AG04449 (cell line): ENCODE measurements at regions not wholly inside any gene's neighbourhood (a gene's known extent, or its start where the extent isn't known, plus 50 kb on each side); places are given as distances from the start of the nearest gene placed in this dataset.

Source experiments
- CTCF ChIA-PET: fragments of 350-600 bp; formaldehyde crosslinking; extraction: SDS; loops from one replicate; lab custom pipeline; 2021; ENCODE audit warnings: antibody characterized with exemption; lab: Yijun Ruan, JAX
- POLR2A ChIA-PET: fragments of 400-600, 350-600 bp; formaldehyde crosslinking; extraction: SDS; loops from one replicate; lab custom pipeline; 2020; ENCODE audit warnings: antibody characterized with exemption, inconsistent platforms; lab: Yijun Ruan, JAX
- DNase-seq: peaks from one replicate; pipeline ENCODE4 v3.0.0-alpha.2; 2010; ENCODE audit warnings: low read depth, low spot score
- H3K4me3 ChIP-seq: 2 replicates; pipeline ENCODE4 v1.5.1; 2011; ENCODE audit warnings: low read depth, mild to moderate bottlenecking, control low read depth, low read length
- CTCF ChIP-seq: IDR thresholded peaks from one replicate; pipeline ENCODE4 v1.5.1; 2011; ENCODE audit warnings: mild to moderate bottlenecking, moderate library complexity, low read length, control low read depth, inconsistent platforms; ENCODE audit not compliant: insufficient read depth; ENCODE audit errors: missing control alignments

DNA sequence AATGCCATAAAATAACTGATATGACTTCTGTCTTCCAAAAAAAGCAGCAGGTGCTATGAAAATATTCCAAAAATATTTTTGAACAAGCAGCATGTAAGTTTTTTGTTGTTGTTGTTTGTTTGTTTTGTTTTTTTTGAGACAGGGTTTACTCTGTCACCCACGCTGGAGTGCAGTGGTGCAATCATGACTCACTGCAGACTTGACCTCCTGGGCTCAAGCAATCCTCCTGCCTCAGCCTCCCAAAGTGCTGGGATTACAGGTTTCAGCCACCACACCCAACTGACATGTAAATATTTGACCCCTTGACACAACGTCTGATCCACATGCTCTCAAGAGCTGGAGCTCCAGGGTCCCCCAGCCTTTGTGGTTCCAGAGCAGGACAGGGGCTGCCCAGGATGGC is 98.4 kb downstream of the LITAF start:
- no peak for DNase-seq
- ChIA-PET CTCF (interaction anchor here (1.5 kb wide), 1 partner anchor 153 kb away, joined by 3 read pairs; no protein-coding TSS in a partner anchor), POLR2A (no interaction called here)
- H3K4me3 ChIP-seq: no peak overlapping the region
- TF ChIP-seq CTCF: no peak

DNA sequence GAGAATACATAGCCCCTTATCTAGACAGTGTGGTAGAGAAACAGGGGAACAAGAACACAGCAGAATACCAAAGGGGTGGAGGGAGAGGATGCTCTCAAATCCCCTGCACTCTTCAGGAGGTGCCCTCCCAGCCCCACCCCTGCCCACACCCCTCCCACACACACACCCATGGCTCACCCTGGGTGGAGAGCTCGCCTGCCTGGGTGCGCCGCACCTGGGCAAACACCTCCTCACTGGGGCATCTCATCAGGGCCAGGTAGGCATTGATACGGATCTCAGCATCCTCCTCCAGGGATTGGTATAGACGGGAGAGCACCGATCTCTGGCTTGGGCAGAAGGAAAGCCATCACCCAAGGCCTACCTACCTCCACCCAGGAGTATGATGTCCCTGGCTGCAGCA is 95.2 kb downstream of the LITAF start:
- H3K4me3 ChIP-seq: no peak overlapping the region
- CTCF ChIA-PET: interaction anchor here (1.1 kb wide), 1 partner anchor 40 kb away, joined by 3 read pairs; no protein-coding TSS in a partner anchor
- TF ChIP-seq CTCF: no peak

GRCh38 chr16:11492808-11493530 is 93.8 kb downstream of the LITAF start:
- ChIA-PET CTCF (no interaction called here), POLR2A (no interaction called here)
- no peak for TF ChIP-seq CTCF
- no peak overlapping the region for H3K4me3 ChIP-seq
- no peak for DNase-seq

More for the DNA sequence above, 95.2 kb downstream of the LITAF start:
- no peak for DNase-seq
- POLR2A ChIA-PET: no interaction called here

- no peak for TF ChIP-seq CTCF
- no peak for DNase-seq
- ChIA-PET POLR2A (no interaction called here), CTCF (no interaction called here)
- H3K4me3 ChIP-seq: no peak overlapping the region
Observed at GRCh38 chr16:11493531-11493929, 93.2 kb downstream of the LITAF start.

DNA sequence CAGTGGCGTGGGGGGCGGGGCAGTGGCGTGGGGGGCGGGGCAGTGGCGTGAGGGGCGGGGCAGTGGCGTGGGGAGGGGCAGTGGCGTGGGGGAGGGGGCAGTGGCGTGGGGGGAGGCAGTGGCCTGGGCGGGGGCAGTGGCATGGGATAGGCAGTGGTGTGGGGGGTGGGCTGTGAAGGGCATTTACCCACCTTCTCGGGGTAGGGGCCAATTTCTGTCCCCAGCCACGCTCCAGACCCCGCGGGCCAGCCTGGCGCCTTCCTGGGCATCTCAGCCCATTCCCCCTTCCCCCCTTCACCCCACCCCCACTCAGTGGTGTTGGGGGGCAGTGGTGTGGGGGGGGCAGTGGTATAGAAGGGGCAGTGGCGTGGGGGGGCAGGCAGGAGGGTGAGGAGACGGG is 92.7 kb downstream of the LITAF start:
- no peak for DNase-seq
- H3K4me3 ChIP-seq: no peak overlapping the region
- no peak for TF ChIP-seq CTCF
- CTCF ChIA-PET: interaction anchor here (0.8 kb wide), 1 partner anchor 86 kb away, joined by 3 read pairs; no protein-coding TSS in a partner anchor
- POLR2A ChIA-PET: no interaction called here

DNA sequence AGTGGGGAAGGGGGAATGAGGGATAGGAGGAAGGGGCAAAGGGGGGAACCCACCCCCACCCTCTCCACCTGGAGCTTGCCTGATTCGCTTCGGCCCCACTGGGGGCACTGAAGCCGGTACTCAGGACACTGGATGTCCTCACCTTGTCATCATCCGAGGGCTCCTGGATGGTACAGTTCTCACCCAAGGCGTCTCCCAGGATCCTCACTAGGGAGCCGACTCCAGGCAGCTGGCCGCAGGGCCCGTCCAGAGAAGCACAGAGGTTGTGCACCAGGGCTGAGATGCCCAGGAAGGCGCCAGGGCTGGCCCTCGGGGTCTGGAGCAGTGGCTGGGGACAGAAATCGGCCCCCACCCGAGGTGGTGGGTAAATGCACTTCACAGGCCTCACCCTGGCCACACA is 92.3 kb downstream of the LITAF start:
- CTCF ChIA-PET: interaction anchor here (0.8 kb wide), 1 partner anchor 87 kb away, joined by 3 read pairs; no protein-coding TSS in a partner anchor
- POLR2A ChIA-PET: no interaction called here
- no peak for DNase-seq
- TF ChIP-seq CTCF: no peak
- H3K4me3 ChIP-seq: no peak overlapping the region
